EH (cell line): ENCODE measurements at regions not wholly inside any gene's neighbourhood (a gene's known extent, or its start where the extent isn't known, plus 50 kb on each side); places are given as distances from the start of the nearest gene placed in this dataset.
A peak's percentile ranks its signal among the peaks of the same experiment; 100 is the strongest.

Experiments
- DNase-seq: peaks from one replicate; pipeline ENCODE4 v3.0.0-alpha.2; 2015; ENCODE audit warnings: low read depth

DNA sequence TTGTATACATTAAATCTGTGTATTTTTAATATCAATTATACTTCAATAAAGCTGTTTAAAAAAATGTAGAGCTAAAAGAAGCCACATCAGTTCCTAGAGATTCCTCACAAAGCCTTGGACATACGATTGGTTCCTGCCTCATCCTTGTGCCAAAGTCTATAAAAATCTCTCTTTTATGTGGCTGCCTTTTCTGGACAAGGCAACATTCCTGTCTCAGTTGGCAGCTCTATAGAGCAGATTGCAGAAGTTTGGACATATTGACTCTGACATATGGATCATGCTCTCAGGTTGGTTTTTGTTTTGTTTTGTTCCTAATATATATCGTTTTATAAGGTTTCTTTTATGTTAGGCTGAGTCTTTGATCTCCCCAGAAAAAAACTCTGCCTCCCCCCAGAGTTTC, 148.9 kb downstream of the MAFB start:
- DNase-seq = no peak

GRCh38 chr20:40538131-40538530, 150.9 kb downstream of the MAFB start:
- no peak for DNase-seq

DNA sequence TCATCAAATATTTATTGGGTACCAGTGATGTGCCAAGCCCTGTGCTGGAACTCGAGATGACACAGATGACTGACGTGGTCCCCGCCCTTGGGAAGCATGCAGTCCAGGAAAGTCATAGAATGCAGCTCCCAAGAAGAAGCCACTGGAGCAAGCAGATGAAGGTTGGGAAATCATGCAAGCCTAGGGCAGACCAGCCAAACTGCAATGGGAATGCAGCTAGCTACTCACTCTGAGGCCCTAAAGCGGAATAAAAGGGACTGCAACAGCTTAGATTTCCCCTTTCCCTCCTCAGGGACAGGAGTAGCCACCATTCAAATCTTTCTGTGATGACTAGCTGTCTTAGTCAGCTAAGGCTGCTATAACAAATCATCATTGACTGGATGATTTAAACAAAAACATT, 152.2 kb downstream of the MAFB start:
- DNase-seq = no peak

GRCh38 chr20:40535816-40536215, 153.2 kb downstream of the MAFB start:
- no peak for DNase-seq

DNA sequence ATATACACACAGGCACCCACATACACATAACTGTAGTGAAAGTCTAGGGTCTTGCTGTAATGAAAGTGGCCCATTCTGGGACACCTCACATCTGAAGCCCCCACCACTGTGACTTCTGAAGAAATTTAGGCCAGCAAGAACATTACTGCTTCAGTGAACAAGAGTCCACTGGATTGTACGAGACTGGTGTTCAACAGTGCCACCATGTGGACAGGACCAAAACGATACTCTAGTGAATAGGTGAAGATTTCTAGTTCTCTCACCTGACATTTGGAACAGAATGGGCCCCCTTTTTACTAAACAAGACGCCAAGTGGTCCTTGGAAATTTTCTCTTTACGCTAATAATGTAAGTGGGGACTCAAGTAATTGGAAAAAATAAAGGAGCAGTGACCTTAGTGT, 156.9 kb downstream of the MAFB start:
- DNase-seq = no peak

DNA sequence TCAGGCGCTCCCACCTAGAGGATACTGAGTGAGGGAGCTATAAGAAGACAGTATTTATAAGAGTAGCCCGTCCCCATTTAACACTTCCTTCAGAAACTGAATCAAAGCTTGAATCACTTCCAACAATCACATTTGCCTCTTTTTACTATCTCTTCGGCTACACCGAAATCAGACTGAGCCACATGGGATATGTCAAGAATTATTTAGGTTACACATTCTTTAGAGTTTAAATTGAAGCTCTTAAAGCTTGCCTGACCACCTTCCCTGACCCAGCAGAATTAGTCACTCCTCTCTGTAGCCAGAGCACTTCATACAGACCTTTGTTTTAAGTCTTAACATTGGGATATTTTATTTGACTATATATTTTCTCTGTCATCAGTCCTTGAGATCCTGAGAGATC, 163.7 kb downstream of the MAFB start:
- DNase-seq = peak; percentile 33

- DNase-seq = no peak
Measured at GRCh38 chr20:40524071-40524470, 165.0 kb downstream of the MAFB start.

GRCh38 chr20:40522405-40522804, 166.6 kb downstream of the MAFB start:
- no peak for DNase-seq

GRCh38 chr20:40521962-40522361, 167.1 kb downstream of the MAFB start:
- no peak for DNase-seq

GRCh38 chr20:40519918-40520317, 169.1 kb downstream of the MAFB start:
- DNase-seq = no peak

- no peak for DNase-seq
Measured at GRCh38 chr20:40512994-40513393, 176.0 kb downstream of the MAFB start.

- DNase-seq = no peak
Measured at GRCh38 chr20:40512591-40512990, 176.4 kb downstream of the MAFB start.

DNA sequence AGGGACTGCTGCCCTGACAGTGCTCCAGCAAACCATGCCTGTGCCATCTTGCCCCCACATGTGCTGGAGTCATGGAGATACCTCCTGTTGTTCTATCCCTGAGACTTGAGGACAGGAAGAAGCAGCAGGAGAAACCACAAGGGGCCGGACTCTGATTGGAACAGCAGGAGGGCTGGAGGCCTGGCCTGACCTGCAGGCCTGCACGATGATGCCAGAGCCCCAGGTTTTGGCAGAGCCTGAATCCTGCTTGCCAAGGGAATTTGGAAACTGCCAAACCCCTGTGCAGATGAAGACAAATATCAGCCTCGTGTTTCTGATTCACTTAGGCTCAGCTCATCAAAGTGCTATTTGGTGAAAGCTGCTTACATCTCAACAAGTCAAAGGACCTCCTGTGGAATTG, 177.6 kb downstream of the MAFB start:
- DNase-seq = peak; percentile 28

DNA sequence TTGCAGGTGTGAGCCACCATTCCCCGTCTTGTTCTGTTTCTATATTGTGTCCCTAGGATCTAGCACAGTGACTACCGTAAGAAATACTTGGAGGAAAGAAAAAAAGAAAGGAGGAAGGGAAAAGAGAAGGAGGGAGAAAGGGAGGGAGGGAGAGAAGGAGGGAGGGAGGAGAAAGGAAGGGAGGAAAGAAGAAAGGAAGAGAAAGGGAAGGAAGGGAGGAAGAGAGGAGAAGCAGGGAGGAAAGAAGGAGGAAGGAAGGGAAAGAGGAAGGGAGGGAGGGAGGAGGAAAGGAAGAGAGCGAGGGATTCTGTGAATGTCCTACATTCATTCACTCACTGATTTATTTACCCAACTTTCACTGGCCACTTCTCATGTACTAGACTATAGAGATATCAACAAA, 178.4 kb downstream of the MAFB start:
- DNase-seq = no peak

DNA sequence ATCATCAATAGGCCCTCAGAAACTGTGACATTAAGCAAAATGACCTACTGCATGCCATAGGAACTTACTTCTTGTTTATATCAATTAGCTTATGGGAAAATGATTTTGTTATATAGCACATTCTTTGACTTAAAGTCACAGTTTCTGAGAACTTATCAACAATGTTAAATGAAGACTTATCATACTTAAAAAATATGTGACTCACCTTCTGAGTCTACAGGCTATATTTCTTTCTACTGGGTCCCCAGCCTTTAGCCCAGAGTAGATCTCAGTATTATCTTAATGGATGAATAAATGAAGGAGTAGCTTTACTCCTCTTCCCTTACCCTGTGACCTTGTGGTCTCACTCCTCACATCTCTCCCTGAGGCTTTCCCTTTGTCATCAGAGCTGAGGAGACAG, 180.2 kb downstream of the MAFB start:
- DNase-seq = peak; percentile 27

- peak; percentile 94 for DNase-seq
Measured at GRCh38 chr20:40506537-40506939, 182.5 kb downstream of the MAFB start.

DNA sequence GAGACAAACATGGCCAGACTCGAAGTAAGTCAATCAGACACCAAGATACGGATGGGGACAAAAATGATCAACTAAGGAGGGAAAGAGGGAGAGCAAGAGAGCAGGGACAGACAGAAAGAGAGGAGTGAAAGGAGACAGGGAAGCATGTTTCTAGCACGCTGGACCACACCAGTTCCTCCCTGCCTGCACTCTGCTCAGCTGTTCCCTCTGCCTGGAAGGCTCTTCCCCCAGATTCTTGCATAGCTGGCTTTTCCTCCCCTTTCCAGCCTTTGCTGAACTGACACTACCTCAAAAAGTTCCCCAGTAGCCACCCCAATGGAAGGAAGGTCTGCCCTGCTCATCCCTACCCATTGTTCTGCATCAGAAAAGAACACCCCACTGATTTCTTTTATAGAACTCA, 185.9 kb downstream of the MAFB start:
- no peak for DNase-seq

GRCh38 chr20:40502576-40502975, 186.5 kb downstream of the MAFB start:
- no peak for DNase-seq

DNA sequence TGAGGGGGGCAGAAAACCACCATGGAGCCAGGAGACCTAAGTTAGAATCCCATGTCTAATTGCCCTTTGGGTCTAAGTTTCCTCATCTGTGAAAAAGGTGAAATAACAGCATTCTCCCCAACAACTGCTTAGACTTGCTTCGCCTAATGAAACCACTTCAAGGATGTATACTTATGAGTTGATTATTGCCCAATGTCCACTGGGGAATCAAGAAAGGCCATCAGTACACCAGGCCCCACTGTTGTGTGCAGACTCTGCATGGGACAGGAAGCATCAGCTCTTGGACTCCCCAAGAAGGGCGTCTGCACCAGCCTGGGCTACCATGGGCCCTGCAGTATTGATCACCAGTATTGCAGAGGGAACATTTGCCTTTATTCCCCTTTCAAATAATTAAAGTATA, 189.6 kb downstream of the MAFB start:
- DNase-seq = no peak

GRCh38 chr20:40497899-40498691, 190.9 kb downstream of the MAFB start:
- DNase-seq = no peak

GRCh38 chr20:40495956-40496355, 193.1 kb downstream of the MAFB start:
- DNase-seq = no peak

GRCh38 chr20:40494248-40494647, 194.8 kb downstream of the MAFB start:
- no peak for DNase-seq

GRCh38 chr20:40493549-40493948, 195.5 kb downstream of the MAFB start:
- DNase-seq = peak; percentile 53

- peak; percentile 67 for DNase-seq
Measured at GRCh38 chr20:40493071-40493470, 196.0 kb downstream of the MAFB start.
